ENCODE measurements at regions not wholly inside any gene's neighbourhood (a gene's known extent, or its start where the extent isn't known, plus 50 kb on each side); places are given as distances from the start of the nearest gene placed in this dataset.

DNA sequence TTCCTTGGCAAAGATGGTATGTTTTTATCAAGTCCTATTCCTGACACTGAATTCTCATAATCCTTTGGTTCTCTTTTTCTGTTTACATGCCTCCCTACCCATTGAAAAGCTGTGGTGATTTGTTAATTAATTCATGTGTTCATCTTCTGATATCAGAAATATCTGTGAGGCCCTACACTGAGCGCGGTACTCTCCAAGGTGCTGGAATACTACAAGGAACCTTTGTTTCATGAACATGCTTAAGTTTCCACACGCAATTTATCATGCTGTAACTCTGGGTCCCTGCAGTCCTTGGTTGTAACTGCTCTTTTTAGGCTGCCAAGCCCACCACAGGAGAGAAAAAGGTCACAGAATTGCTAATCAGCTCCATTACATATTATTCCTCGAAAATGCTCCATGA lies 331.8 kb downstream of the FAT3 start:
- H4K5ac ChIP-seq (ENCODE audit: insufficient read length, low read depth, low read length), result no peak overlapping the region
- no peak overlapping the region for H3K23ac ChIP-seq (ENCODE audit: insufficient read length)
- H2BK12ac ChIP-seq (ENCODE audit: low read depth, low read length), result no peak overlapping the region
- no peak overlapping the region for H2AFZ ChIP-seq (ENCODE audit: low read length)
- FAIRE-seq (no peak), DNase-seq (ENCODE audit: low read depth in 1 of 2, low spot score in 2 of 2) (no peak)
- no peaks in the 10 kb centered on the region for H4K20me1 ChIP-seq (replicated peaks in 1 of 2; ENCODE audit: control insufficient read depth in 1 of 2, insufficient read depth in 2 of 2, low read length in 2 of 2)
- H3K9ac ChIP-seq (replicated peaks in 1 of 4; ENCODE audit: extremely low read depth in 1 of 4, low read depth in 3 of 4, low read length in 3 of 4), result no peak overlapping the region
- H3K79me1 ChIP-seq (ENCODE audit: low read depth, low read length), result no peaks in the 10 kb centered on the region
- H2BK20ac ChIP-seq (ENCODE audit: low read length), result no peak overlapping the region
- POLR2A ChIA-PET (ENCODE audit: partially characterized antibody), result no interaction called here
- H2AK5ac ChIP-seq (ENCODE audit: low read depth, low read length), result no peak overlapping the region
- no peaks in the 10 kb centered on the region for H3K9me3 ChIP-seq (ENCODE audit: insufficient read depth in 2 of 2, low read depth in 1 of 2, low read length in 1 of 2)
- H3K27me3 ChIP-seq (replicated peaks in 1 of 4; ENCODE audit: control insufficient read depth in 3 of 4, extremely low read depth in 1 of 4, insufficient read depth in 3 of 4, low read length in 3 of 4), result no peaks in the 10 kb centered on the region
- no peak overlapping the region for H4K91ac ChIP-seq (replicated peaks; ENCODE audit: insufficient read length, low read length)
- no peak overlapping the region for H3K4me2 ChIP-seq (ENCODE audit: insufficient read depth in 1 of 2, low read depth in 2 of 2, low read length in 2 of 2)
- no peak overlapping the region for H2BK120ac ChIP-seq (replicated peaks; ENCODE audit: low read depth, low read length)
- H3K36me3 ChIP-seq (ENCODE audit: control insufficient read depth in 2 of 4, insufficient read depth in 4 of 4, low read length in 3 of 4), result no peaks in the 10 kb centered on the region
- H3K14ac ChIP-seq (ENCODE audit: insufficient read length), result no peak overlapping the region
- no peaks in the 10 kb centered on the region for H3K79me2 ChIP-seq (ENCODE audit: control insufficient read depth in 1 of 2, insufficient read depth in 2 of 2, low read length in 2 of 2)
- H3K23me2 ChIP-seq (ENCODE audit: low read depth, low read length), result no peaks in the 10 kb centered on the region
- CTCF ChIA-PET (ENCODE audit: partially characterized antibody), result interaction anchor here (1.5 kb wide), 2 partner anchors 43 to 172 kb away, joined by 3 read pairs; no protein-coding TSS in a partner anchor
- no peak overlapping the region for H3K56ac ChIP-seq (replicated peaks; ENCODE audit: insufficient read length, low read depth, low read length)
- H3K4ac ChIP-seq (replicated peaks; ENCODE audit: insufficient read length, low read depth, low read length), result no peak overlapping the region
- H3K4me1 ChIP-seq (replicated peaks in 1 of 4; ENCODE audit: control insufficient read depth in 3 of 4, insufficient read depth in 4 of 4, low read length in 3 of 4), result peaks cover 0 to 6% (median 0%) of the 10 kb centered on the region in 4 experiments; a peak in 2 of 7 replicates
- no peak overlapping the region for H3K27ac ChIP-seq (ENCODE audit: low read depth, low read length)
- no peak overlapping the region for H3K4me3 ChIP-seq (ENCODE audit: extremely low read depth in 1 of 4, insufficient read depth in 2 of 4, low read depth in 3 of 4, low read length in 4 of 4)
- no peak overlapping the region for H3K18ac ChIP-seq (ENCODE audit: extremely low read depth, low read length)
- no peak overlapping the region for H4K8ac ChIP-seq (ENCODE audit: extremely low read depth, insufficient read depth, low read length)
- 88% methylated on average over 4 of the region's 4 CpGs; no CpG with 5 or more reads in 1 of the 2 experiments for WGBS, 2 experiments (ENCODE audit: extremely low coverage in 1 of 2, insufficient coverage in 1 of 2, insufficient read length in 1 of 2, insufficient replicate concordance in 2 of 2, low coverage in 1 of 2, low lambda C conversion rate in 2 of 2, missing lambda C conversion rate in 1 of 2)
- no peak overlapping the region for H2BK5ac ChIP-seq (ENCODE audit: low read depth, low read length)
- no peak for TF ChIP-seq GABPA (IDR thresholded peaks at IDR 0.05; ENCODE audit: borderline replicate concordance, insufficient read depth, low read length)
- no peak overlapping the region for H2BK15ac ChIP-seq (ENCODE audit: low read length)
